ENCODE measurements at regions not wholly inside any gene's neighbourhood (a gene's known extent, or its start where the extent isn't known, plus 50 kb on each side); places are given as distances from the start of the nearest gene placed in this dataset.

- TF ChIP-seq CHD2 (IDR thresholded peaks at IDR 0.05; ENCODE audit: low read depth, low read length): peak; percentile 52; the same call in 1 of the 2 replicates
- TF ChIP-seq KAT8 (IDR thresholded peaks at IDR 0.05; ENCODE audit: low read depth): no peak
- H3K9me1 ChIP-seq (ENCODE audit: control insufficient read depth, insufficient read depth, low read length): no peaks in the 10 kb centered on the region
- no peak overlapping the region for H3K9ac ChIP-seq (ENCODE audit: insufficient read depth in 1 of 2, low read depth in 2 of 2, low read length in 2 of 2)
- FAIRE-seq (no peak), DNase-seq (ENCODE audit: extremely low read depth in 1 of 4, low spot score in 3 of 4) (no peak), ATAC-seq (peak; percentile 71; the same call in 2 of the 3 replicates)
- intact Hi-C loops (cut with micrococcal nuclease): no loop called here
- H2AFZ ChIP-seq (ENCODE audit: low read depth, low read length): no peak overlapping the region
- WGBS (ENCODE audit: insufficient coverage, low coverage, missing lambda C conversion rate): 0% methylated on average over 4 of the region's 4 CpGs
- H3K36me3 ChIP-seq (ENCODE audit: control insufficient read depth, insufficient read depth, low read length): no peaks in the 10 kb centered on the region
- no peaks in the 10 kb centered on the region for H3K4me1 ChIP-seq (replicated peaks in 1 of 2; ENCODE audit: control insufficient read depth in 2 of 2, insufficient read depth in 2 of 2, low read length in 2 of 2)
- ChIA-PET CTCF (ENCODE audit: low intra/inter-chr PET ratio) (no interaction called here), POLR2A (interaction anchor here (0.9 kb wide), 1 partner anchor 20 kb away, joined by 3 read pairs; no protein-coding TSS in a partner anchor)
- in situ Hi-C loops (cut with MboI): no loop called here
- no peak overlapping the region for H3K4me2 ChIP-seq (ENCODE audit: insufficient read depth, low read length)
- peaks cover 18 to 27% of the 10 kb centered on the region in 2 experiments; a peak in 4 of 5 replicates for H3K27me3 ChIP-seq (ENCODE audit: control insufficient read depth in 2 of 2, insufficient read depth in 2 of 2, low read length in 2 of 2)
- BruUV-seq (replicated peaks): no TSS peak
- no peaks in the 10 kb centered on the region for H3K9me3 ChIP-seq (replicated peaks; ENCODE audit: control insufficient read depth, insufficient read depth, low read depth, low read length)
- no peaks in the 10 kb centered on the region; the same call in 1 of the 2 replicates for H4K20me1 ChIP-seq (replicated peaks; ENCODE audit: control insufficient read depth, insufficient read depth, low read length)
- H3K4me3 ChIP-seq: no peak overlapping the region
- no peak overlapping the region for H3K27ac ChIP-seq (ENCODE audit: extremely low read depth, low read depth, low read length)
- no peaks in the 10 kb centered on the region for H3K79me2 ChIP-seq (ENCODE audit: control insufficient read depth, insufficient read depth, low read length)
Observed at GRCh38 chr21:31524140-31524539, 135.4 kb upstream of the SOD1 start.

DNA sequence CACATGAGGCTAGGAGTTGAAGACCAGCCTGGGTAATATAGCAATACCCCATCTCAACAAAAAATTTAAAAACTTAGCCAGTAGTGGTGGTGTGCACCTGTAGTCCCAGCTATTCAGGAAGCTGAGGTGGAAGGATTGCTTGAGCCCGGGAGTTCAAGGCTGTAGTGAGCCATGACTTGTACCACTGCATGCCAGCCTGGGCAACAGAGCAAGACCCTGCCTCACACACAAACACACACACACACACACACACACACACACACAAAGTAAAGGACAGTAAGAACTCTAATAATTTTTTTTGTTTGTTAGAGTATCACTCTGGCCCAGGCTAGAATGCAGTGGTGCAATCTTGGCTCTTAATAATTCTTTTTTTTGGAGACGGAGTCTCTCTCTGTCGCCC, 138.0 kb upstream of the SOD1 start:
- Histone ChIP-seq H3K4me1 (replicated peaks in 1 of 2; ENCODE audit: control insufficient read depth in 2 of 2, insufficient read depth in 2 of 2, low read length in 2 of 2) (no peaks in the 10 kb centered on the region), H3K27me3 (ENCODE audit: control insufficient read depth in 2 of 2, insufficient read depth in 2 of 2, low read length in 2 of 2) (peaks cover 23 to 25% of the 10 kb centered on the region in 2 experiments; a peak in 4 of 5 replicates), H3K4me3 (no peak overlapping the region), H3K27ac (ENCODE audit: extremely low read depth, low read depth, low read length) (no peak overlapping the region), H4K20me1 (replicated peaks; ENCODE audit: control insufficient read depth, insufficient read depth, low read length) (no peaks in the 10 kb centered on the region; the same call in 1 of the 2 replicates), H3K79me2 (ENCODE audit: control insufficient read depth, insufficient read depth, low read length) (no peaks in the 10 kb centered on the region), H3K36me3 (ENCODE audit: control insufficient read depth, insufficient read depth, low read length) (no peaks in the 10 kb centered on the region), H3K4me2 (ENCODE audit: insufficient read depth, low read length) (no peak overlapping the region), H3K9me3 (replicated peaks; ENCODE audit: control insufficient read depth, insufficient read depth, low read depth, low read length) (no peaks in the 10 kb centered on the region), H3K9me1 (ENCODE audit: control insufficient read depth, insufficient read depth, low read length) (no peaks in the 10 kb centered on the region), H3K9ac (ENCODE audit: insufficient read depth in 1 of 2, low read depth in 2 of 2, low read length in 2 of 2) (no peak overlapping the region), H2AFZ (ENCODE audit: low read depth, low read length) (no peak overlapping the region)
- CTCF ChIA-PET (ENCODE audit: low intra/inter-chr PET ratio): no interaction called here
- POLR2A ChIA-PET: no interaction called here
- FAIRE-seq: no peak
- in situ Hi-C loops (cut with MboI) (no loop called here), intact Hi-C loops (cut with micrococcal nuclease) (no loop called here)
- no peak for DNase-seq (ENCODE audit: extremely low read depth in 1 of 4, low spot score in 3 of 4)
- BruUV-seq (replicated peaks): no TSS peak
- WGBS (ENCODE audit: insufficient coverage, low coverage, missing lambda C conversion rate): 0% methylated on average over 3 of the region's 3 CpGs
- ATAC-seq: no peak
- TF ChIP-seq NELFE (IDR thresholded peaks at IDR 0.05; ENCODE audit: insufficient read depth, insufficient read length) (no peak), ADNP (tag; IDR thresholded peaks at IDR 0.05) (no peak), ZNF12 (CRISPR knock-in tag; IDR thresholded peaks at IDR 0.05) (no peak), FOXO4 (CRISPR knock-in tag; IDR thresholded peaks at IDR 0.05) (no peak), PCBP1 (IDR thresholded peaks at IDR 0.05; ENCODE audit: low read depth, low read length, poor library complexity, severe bottlenecking) (no peak)
- TF ChIP-seq, protein P1, sequence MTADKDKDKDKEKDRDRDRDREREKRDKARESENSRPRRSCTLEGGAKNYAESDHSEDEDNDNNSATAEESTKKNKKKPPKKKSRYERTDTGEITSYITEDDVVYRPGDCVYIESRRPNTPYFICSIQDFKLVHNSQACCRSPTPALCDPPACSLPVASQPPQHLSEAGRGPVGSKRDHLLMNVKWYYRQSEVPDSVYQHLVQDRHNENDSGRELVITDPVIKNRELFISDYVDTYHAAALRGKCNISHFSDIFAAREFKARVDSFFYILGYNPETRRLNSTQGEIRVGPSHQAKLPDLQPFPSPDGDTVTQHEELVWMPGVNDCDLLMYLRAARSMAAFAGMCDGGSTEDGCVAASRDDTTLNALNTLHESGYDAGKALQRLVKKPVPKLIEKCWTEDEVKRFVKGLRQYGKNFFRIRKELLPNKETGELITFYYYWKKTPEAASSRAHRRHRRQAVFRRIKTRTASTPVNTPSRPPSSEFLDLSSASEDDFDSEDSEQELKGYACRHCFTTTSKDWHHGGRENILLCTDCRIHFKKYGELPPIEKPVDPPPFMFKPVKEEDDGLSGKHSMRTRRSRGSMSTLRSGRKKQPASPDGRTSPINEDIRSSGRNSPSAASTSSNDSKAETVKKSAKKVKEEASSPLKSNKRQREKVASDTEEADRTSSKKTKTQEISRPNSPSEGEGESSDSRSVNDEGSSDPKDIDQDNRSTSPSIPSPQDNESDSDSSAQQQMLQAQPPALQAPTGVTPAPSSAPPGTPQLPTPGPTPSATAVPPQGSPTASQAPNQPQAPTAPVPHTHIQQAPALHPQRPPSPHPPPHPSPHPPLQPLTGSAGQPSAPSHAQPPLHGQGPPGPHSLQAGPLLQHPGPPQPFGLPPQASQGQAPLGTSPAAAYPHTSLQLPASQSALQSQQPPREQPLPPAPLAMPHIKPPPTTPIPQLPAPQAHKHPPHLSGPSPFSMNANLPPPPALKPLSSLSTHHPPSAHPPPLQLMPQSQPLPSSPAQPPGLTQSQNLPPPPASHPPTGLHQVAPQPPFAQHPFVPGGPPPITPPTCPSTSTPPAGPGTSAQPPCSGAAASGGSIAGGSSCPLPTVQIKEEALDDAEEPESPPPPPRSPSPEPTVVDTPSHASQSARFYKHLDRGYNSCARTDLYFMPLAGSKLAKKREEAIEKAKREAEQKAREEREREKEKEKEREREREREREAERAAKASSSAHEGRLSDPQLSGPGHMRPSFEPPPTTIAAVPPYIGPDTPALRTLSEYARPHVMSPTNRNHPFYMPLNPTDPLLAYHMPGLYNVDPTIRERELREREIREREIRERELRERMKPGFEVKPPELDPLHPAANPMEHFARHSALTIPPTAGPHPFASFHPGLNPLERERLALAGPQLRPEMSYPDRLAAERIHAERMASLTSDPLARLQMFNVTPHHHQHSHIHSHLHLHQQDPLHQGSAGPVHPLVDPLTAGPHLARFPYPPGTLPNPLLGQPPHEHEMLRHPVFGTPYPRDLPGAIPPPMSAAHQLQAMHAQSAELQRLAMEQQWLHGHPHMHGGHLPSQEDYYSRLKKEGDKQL (CRISPR knock-in tag; IDR thresholded peaks at IDR 0.05; ENCODE audit: borderline replicate concordance): no peak
